ENCODE measurements at regions not wholly inside any gene's neighbourhood (a gene's known extent, or its start where the extent isn't known, plus 50 kb on each side); places are given as distances from the start of the nearest gene placed in this dataset.

DNA sequence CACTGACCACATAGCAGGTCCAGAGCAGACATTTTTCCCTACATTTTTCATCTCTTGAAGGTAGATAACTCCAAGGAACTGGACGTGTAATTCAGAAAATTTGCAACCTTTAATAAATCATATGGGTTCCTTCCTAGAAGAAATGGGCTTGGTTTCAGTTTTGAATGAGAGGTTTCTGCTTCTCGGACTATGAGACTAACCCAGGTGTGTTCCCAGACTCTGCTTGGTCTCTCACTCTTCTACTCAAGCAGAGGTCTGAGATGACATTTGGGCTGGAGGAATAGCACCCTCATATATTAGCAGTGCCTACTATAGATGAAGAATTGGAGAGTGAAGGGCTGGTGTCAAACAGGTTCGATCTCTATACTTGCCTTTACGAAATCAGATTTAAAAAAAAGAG, 231.2 kb downstream of the DOK5 start:
- FAIRE-seq: no peak
- DNase-seq (ENCODE audit: insufficient read length, low spot score): no peak
- TF ChIP-seq POLR2A (IDR thresholded peaks at IDR 0.05; ENCODE audit: low read depth, low read length): no peak

DNA sequence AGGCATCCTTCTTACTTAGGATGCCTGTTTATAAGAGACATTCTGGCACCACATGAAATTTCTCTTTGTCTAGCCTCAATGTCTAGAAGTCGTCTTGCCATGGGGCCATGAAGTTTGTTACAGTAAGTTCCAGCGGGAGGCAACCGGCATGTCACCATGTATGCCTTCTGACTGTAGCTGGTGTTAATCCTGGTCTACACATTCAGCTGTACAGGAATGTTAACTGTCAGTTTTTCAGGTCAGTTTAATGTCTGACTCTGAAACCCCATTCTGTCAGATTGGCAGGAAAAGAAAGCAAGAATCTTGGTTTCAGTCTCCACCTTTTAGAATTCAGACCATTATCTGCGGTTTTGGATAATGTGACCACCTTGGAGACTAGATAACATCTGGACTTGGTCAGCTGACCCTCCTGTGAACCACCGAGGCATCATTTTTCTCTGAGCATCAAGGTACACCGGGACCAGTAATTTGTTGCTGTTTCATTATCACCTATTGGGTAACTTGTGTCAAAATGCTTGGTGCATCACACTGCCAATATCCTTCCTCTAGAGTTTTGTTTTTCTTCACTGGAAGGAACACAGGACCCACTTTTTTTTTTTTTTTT, 228.7 kb downstream of the DOK5 start:
- no peak for DNase-seq (ENCODE audit: insufficient read length, low spot score)
- FAIRE-seq: no peak
- TF ChIP-seq POLR2A (IDR thresholded peaks at IDR 0.05; ENCODE audit: low read depth, low read length): no peak
